ENCODE measurements at regions not wholly inside any gene's neighbourhood (a gene's known extent, or its start where the extent isn't known, plus 50 kb on each side); places are given as distances from the start of the nearest gene placed in this dataset.

GRCh38 chr4:124095621-124096020, 616.9 kb downstream of the ANKRD50 start:
- no peak for TF ChIP-seq CTCF (IDR thresholded peaks at IDR 0.05)
- 41 to 59% methylated on average over 3 of the region's 3 CpGs for WGBS, 2 donors
- intact Hi-C loops (cut with DNase I): no loop called here
- no peak for ATAC-seq
- Histone ChIP-seq H3K27ac (no peak overlapping the region), H3K4me1 (no peaks in the 10 kb centered on the region), H3K27me3 (no peaks in the 10 kb centered on the region), H3K9me3 (no peaks in the 10 kb centered on the region), H3K4me3 (no peak overlapping the region), H3K36me3 (no peaks in the 10 kb centered on the region)
- no peak for DNase-seq
- no peak for FAIRE-seq

- H3K36me3 ChIP-seq: no peaks in the 10 kb centered on the region
- H3K27me3 ChIP-seq: no peaks in the 10 kb centered on the region
- WGBS, 2 donors: 10 to 18% methylated on average over 1 of the region's 1 CpG
- ATAC-seq (no peak), DNase-seq (no peak), FAIRE-seq (no peak)
- no peaks in the 10 kb centered on the region for H3K9me3 ChIP-seq
- no peaks in the 10 kb centered on the region for H3K4me1 ChIP-seq
- intact Hi-C loops (cut with DNase I): no loop called here
- no peak for TF ChIP-seq CTCF (IDR thresholded peaks at IDR 0.05)
- no peak overlapping the region for H3K27ac ChIP-seq
- H3K4me3 ChIP-seq: no peak overlapping the region
These were observed 616.2 kb downstream of the ANKRD50 start for GRCh38 chr4:124096290-124096689.

- no peaks in the 10 kb centered on the region for H3K27me3 ChIP-seq
- no peak overlapping the region for H3K4me3 ChIP-seq
- no peak overlapping the region for H3K27ac ChIP-seq
- TF ChIP-seq CTCF (IDR thresholded peaks at IDR 0.05): no peak
- H3K9me3 ChIP-seq: no peaks in the 10 kb centered on the region
- intact Hi-C loops (cut with DNase I): no loop called here
- ATAC-seq (peak in 1 of 4 donors; percentile 46), DNase-seq (no peak), FAIRE-seq (no peak)
- no peaks in the 10 kb centered on the region for H3K4me1 ChIP-seq
- no peaks in the 10 kb centered on the region for H3K36me3 ChIP-seq
- WGBS, 2 donors: 76 to 83% methylated on average over 1 of the region's 1 CpG
These were observed 615.1 kb downstream of the ANKRD50 start for GRCh38 chr4:124097447-124097846.

GRCh38 chr4:124104101-124104500, 608.4 kb downstream of the ANKRD50 start:
- no peak for ATAC-seq

GRCh38 chr4:124104628-124105027, 607.9 kb downstream of the ANKRD50 start:
- intact Hi-C loops (cut with DNase I): no loop called here
- H3K4me3 ChIP-seq: no peak overlapping the region
- H3K4me1 ChIP-seq: no peaks in the 10 kb centered on the region
- 88 to 91% methylated on average over 3 of the region's 3 CpGs for WGBS, 2 donors
- H3K9me3 ChIP-seq: no peaks in the 10 kb centered on the region
- no peak overlapping the region for H3K27ac ChIP-seq
- H3K27me3 ChIP-seq: no peaks in the 10 kb centered on the region
- ATAC-seq (no peak), FAIRE-seq (no peak), DNase-seq (peak in 1 of 6 donors; percentile 7)
- H3K36me3 ChIP-seq: no peaks in the 10 kb centered on the region
- no peak for TF ChIP-seq CTCF (IDR thresholded peaks at IDR 0.05)

More at GRCh38 chr4:124104101-124104500, 608.4 kb downstream of the ANKRD50 start:
- H3K4me3 ChIP-seq: no peak overlapping the region
- intact Hi-C loops (cut with DNase I): no loop called here
- H3K36me3 ChIP-seq: no peaks in the 10 kb centered on the region
- WGBS, 2 donors: 78 to 88% methylated on average over 3 of the region's 3 CpGs
- no peak for FAIRE-seq
- no peak for TF ChIP-seq CTCF (IDR thresholded peaks at IDR 0.05)
- H3K9me3 ChIP-seq: no peaks in the 10 kb centered on the region
- no peak overlapping the region for H3K27ac ChIP-seq
- H3K27me3 ChIP-seq: no peaks in the 10 kb centered on the region
- DNase-seq: no peak
- no peaks in the 10 kb centered on the region for H3K4me1 ChIP-seq

Measured in pancreas (tissue), 10 donors.